WTC11 (cell line): ENCODE measurements at regions not wholly inside any gene's neighbourhood (a gene's known extent, or its start where the extent isn't known, plus 50 kb on each side); places are given as distances from the start of the nearest gene placed in this dataset.
A peak's percentile ranks its signal among the peaks of the same experiment; 100 is the strongest.

ENCODE experiments used
- ATAC-seq: fragments of 200-7000 bp; cut with Tn5 transposase; 2 replicates; pipeline ENCODE4 v1.10.0; 2021; ENCODE audit warnings: mild to moderate bottlenecking, moderate library complexity
- CTCF ChIA-PET: fragments of 300-600 bp; sonication (Branson Sonifier 250); formaldehyde crosslinking; loops from one replicate; lab custom pipeline; 2021; ENCODE audit warnings: antibody characterized with exemption; lab: Charles Lee
- POLR2A ChIA-PET: fragments of 350-600 bp; sonication (Branson Sonifier 250); formaldehyde crosslinking; loops from one replicate; lab custom pipeline; 2021; ENCODE audit warnings: antibody characterized with exemption; lab: Charles Lee
- DNase-seq: peaks from one replicate; pipeline ENCODE4 v3.0.0; 2021; ENCODE audit warnings: low spot score
- H3K27ac Mint-ChIP-seq: 2 replicates; pipeline ENCODE4 v1.8.0; 2021; ENCODE audit warnings: mixed read lengths
- H3K27me3 Mint-ChIP-seq: 2 replicates; pipeline ENCODE4 v1.8.0; 2021; ENCODE audit warnings: low read depth, mild to moderate bottlenecking, moderate library complexity, mixed read lengths
- H3K36me3 Mint-ChIP-seq: 2 replicates; pipeline ENCODE4 v1.8.0; 2021; ENCODE audit warnings: mixed read lengths
- H3K4me1 Mint-ChIP-seq: 2 replicates; pipeline ENCODE4 v1.8.0; 2022; ENCODE audit warnings: mixed read lengths
- H3K4me3 Mint-ChIP-seq: 2 replicates; pipeline ENCODE4 v1.8.0; 2021; ENCODE audit warnings: mild to moderate bottlenecking, moderate library complexity, mixed read lengths
- H3K9me3 Mint-ChIP-seq: 2 replicates; pipeline ENCODE4 v1.8.0; 2021; ENCODE audit warnings: mixed read lengths
- CREB1 ChIP-seq: sonication (generic); formaldehyde crosslinking; IDR thresholded peaks from 2 replicates; pipeline ENCODE4 v1.8.0; 2023; ENCODE audit warnings: mild to moderate bottlenecking, missing genetic modification reagents
- EMX1 ChIP-seq: fragments of 250-450 bp; sonication (Bioruptor Pico); IDR thresholded peaks from 2 replicates; pipeline ENCODE4 v1.8.0; 2021; ENCODE audit warnings: mild to moderate bottlenecking
- FOXK1 ChIP-seq: sonication (generic); formaldehyde crosslinking; IDR thresholded peaks from 2 replicates; pipeline ENCODE4 v1.8.0; 2022; ENCODE audit warnings: mild to moderate bottlenecking, moderate library complexity, missing genetic modification reagents
- FOXP1 ChIP-seq: sonication (generic); formaldehyde crosslinking; IDR thresholded peaks from 2 replicates; pipeline ENCODE4 v1.8.0; 2022; ENCODE audit warnings: missing genetic modification reagents, mild to moderate bottlenecking, moderate library complexity, borderline replicate concordance
- GRHL2 ChIP-seq: fragments of 250-450 bp; sonication (Bioruptor Pico); IDR thresholded peaks from 2 replicates; pipeline ENCODE4 v1.8.0; 2022; ENCODE audit warnings: mild to moderate bottlenecking, moderate library complexity; ENCODE audit not compliant: insufficient replicate concordance, severe bottlenecking
- GTF2I ChIP-seq: fragments of 250-450 bp; sonication (Bioruptor Pico); conservative IDR thresholded peaks from 2 replicates; pipeline ENCODE4 v1.4.0; 2021; ENCODE audit warnings: mild to moderate bottlenecking
- NFATC4 ChIP-seq: fragments of 250-450 bp; sonication (Bioruptor Pico); IDR thresholded peaks from 2 replicates; pipeline ENCODE4 v1.9.0; 2021; ENCODE audit warnings: mild to moderate bottlenecking
- NFE2L1 ChIP-seq: sonication (generic); formaldehyde crosslinking; IDR thresholded peaks from 2 replicates; pipeline ENCODE4 v1.8.1; 2023; ENCODE audit warnings: missing genetic modification reagents
- NR2C2 ChIP-seq: sonication (generic); formaldehyde crosslinking; IDR thresholded peaks from 2 replicates; pipeline ENCODE4 v1.8.0; 2022; ENCODE audit warnings: mild to moderate bottlenecking, missing genetic modification reagents
- NR3C1 ChIP-seq: sonication (generic); formaldehyde crosslinking; conservative IDR thresholded peaks from 2 replicates; pipeline ENCODE4 v1.8.1; 2023; ENCODE audit warnings: low read depth, mild to moderate bottlenecking, missing genetic modification reagents
- RELA ChIP-seq: sonication (generic); formaldehyde crosslinking; IDR thresholded peaks from 2 replicates; pipeline ENCODE4 v1.8.1; 2022; ENCODE audit warnings: missing genetic modification reagents, mild to moderate bottlenecking, borderline replicate concordance
- SOX15 ChIP-seq: fragments of 250-450 bp; sonication (Bioruptor Pico); IDR thresholded peaks from 2 replicates; pipeline ENCODE4 v1.9.0; 2021; ENCODE audit warnings: mild to moderate bottlenecking
- TEAD1 ChIP-seq: sonication (generic); formaldehyde crosslinking; IDR thresholded peaks from 2 replicates; pipeline ENCODE4 v1.8.0; 2022; ENCODE audit warnings: mild to moderate bottlenecking, missing genetic modification reagents
- ZNF138 ChIP-seq: sonication (generic); formaldehyde crosslinking; conservative IDR thresholded peaks from 2 replicates; pipeline ENCODE4 v1.8.1; 2022; ENCODE audit warnings: mild to moderate bottlenecking, moderate library complexity, missing genetic modification reagents
- ZNF281 ChIP-seq: sonication (generic); formaldehyde crosslinking; IDR thresholded peaks from 2 replicates; pipeline ENCODE4 v1.8.0; 2023; ENCODE audit warnings: mild to moderate bottlenecking, missing genetic modification reagents
- ZNF317 ChIP-seq: sonication (generic); formaldehyde crosslinking; IDR thresholded peaks from 2 replicates; pipeline ENCODE4 v1.8.1; 2023; ENCODE audit warnings: low read depth, mild to moderate bottlenecking, moderate library complexity, missing genetic modification reagents, borderline replicate concordance
- ZSCAN18 ChIP-seq: fragments of 250-450 bp; sonication (Bioruptor Pico); IDR thresholded peaks from 2 replicates; pipeline ENCODE4 v2.1.2; 2022; ENCODE audit warnings: mild to moderate bottlenecking, moderate library complexity
- TF ChIP-seq, protein P1 (sequence below): sonication (generic); formaldehyde crosslinking; IDR thresholded peaks from 2 replicates; pipeline ENCODE4 v1.8.0; 2022; ENCODE audit warnings: mild to moderate bottlenecking, missing genetic modification reagents
- TF ChIP-seq, protein P2 (sequence below): sonication (generic); formaldehyde crosslinking; conservative IDR thresholded peaks from 2 replicates; pipeline ENCODE4 v1.8.1; 2023; ENCODE audit warnings: mild to moderate bottlenecking, low read depth, missing genetic modification reagents, moderate library complexity
- TF ChIP-seq, protein P3 (sequence below): fragments of 250-450 bp; sonication (Bioruptor Pico); IDR thresholded peaks from 2 replicates; pipeline ENCODE4 v1.9.0; 2021; ENCODE audit warnings: moderate library complexity, mild to moderate bottlenecking, inconsistent platforms, borderline replicate concordance
- TF ChIP-seq, protein P4 (sequence below): fragments of 250-450 bp; sonication (Bioruptor Pico); IDR thresholded peaks from 2 replicates; pipeline ENCODE4 v1.9.0; 2021; ENCODE audit warnings: mild to moderate bottlenecking

DNA sequence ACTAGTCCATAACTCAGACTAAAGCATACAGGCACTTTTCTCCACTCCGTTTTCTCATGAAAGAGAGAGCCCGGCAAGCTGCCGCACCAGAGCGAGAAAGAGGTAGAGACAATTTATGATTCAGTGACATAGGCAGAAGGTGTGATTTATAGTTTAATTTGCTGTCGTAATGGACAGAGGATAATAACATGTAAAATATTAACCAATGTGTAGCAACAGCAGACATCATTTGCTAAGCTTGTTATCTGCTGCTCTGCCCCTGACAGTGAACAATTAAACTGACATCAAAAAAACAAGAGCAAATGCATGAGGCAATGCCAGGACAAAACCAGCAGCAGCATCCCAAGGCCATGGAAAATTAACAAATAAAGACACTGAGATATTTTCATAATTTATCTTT is 214.0 kb downstream of the ATG4C start:
- TF ChIP-seq, protein P1, sequence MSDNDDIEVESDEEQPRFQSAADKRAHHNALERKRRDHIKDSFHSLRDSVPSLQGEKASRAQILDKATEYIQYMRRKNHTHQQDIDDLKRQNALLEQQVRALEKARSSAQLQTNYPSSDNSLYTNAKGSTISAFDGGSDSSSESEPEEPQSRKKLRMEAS (CRISPR knock-in tag), result no peak
- TF ChIP-seq FOXK1 (CRISPR knock-in tag) (no peak), NFE2L1 (CRISPR knock-in tag) (no peak), TEAD1 (CRISPR knock-in tag) (no peak), SOX15 (CRISPR knock-in tag) (no peak), ZNF281 (CRISPR knock-in tag) (no peak), FOXP1 (no peak), ZSCAN18 (CRISPR knock-in tag) (no peak), ZNF138 (CRISPR knock-in tag) (no peak), NR3C1 (CRISPR knock-in tag) (no peak), ZNF317 (CRISPR knock-in tag) (no peak)
- TF ChIP-seq, protein P2, sequence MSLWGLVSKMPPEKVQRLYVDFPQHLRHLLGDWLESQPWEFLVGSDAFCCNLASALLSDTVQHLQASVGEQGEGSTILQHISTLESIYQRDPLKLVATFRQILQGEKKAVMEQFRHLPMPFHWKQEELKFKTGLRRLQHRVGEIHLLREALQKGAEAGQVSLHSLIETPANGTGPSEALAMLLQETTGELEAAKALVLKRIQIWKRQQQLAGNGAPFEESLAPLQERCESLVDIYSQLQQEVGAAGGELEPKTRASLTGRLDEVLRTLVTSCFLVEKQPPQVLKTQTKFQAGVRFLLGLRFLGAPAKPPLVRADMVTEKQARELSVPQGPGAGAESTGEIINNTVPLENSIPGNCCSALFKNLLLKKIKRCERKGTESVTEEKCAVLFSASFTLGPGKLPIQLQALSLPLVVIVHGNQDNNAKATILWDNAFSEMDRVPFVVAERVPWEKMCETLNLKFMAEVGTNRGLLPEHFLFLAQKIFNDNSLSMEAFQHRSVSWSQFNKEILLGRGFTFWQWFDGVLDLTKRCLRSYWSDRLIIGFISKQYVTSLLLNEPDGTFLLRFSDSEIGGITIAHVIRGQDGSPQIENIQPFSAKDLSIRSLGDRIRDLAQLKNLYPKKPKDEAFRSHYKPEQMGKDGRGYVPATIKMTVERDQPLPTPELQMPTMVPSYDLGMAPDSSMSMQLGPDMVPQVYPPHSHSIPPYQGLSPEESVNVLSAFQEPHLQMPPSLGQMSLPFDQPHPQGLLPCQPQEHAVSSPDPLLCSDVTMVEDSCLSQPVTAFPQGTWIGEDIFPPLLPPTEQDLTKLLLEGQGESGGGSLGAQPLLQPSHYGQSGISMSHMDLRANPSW (CRISPR knock-in tag), result no peak
- ATAC-seq (no peak), DNase-seq (no peak)
- Mint-ChIP-seq H3K9me3 (no peaks in the 10 kb centered on the region), H3K27ac (0 out of 2 replicates have a peak overlapping the region, but pooled peaks have one; percentile 1), H3K36me3 (no peaks in the 10 kb centered on the region), H3K27me3 (no peaks in the 10 kb centered on the region), H3K4me1 (peaks cover 28% of the 10 kb centered on the region), H3K4me3 (no peak overlapping the region)
- ChIA-PET CTCF (interaction anchor here (0.8 to 1.7 kb wide), 3 partner anchors 34 to 91 kb away, joined by 3 to 6 read pairs (median 4); no protein-coding TSS in a partner anchor), POLR2A (interaction anchor here (0.5 to 1.1 kb wide), 2 partner anchors 135 to 156 kb away, joined by 3 read pairs; no protein-coding TSS in a partner anchor)

GRCh38 chr1:62998845-62999649 is 215.1 kb downstream of the ATG4C start:
- DNase-seq, result no peak
- no peak for ATAC-seq
- H3K36me3 Mint-ChIP-seq, result no peaks in the 10 kb centered on the region
- H3K4me1 Mint-ChIP-seq, result peaks cover 28% of the 10 kb centered on the region
- H3K9me3 Mint-ChIP-seq, result no peaks in the 10 kb centered on the region
- POLR2A ChIA-PET, result no interaction called here
- H3K27ac Mint-ChIP-seq, result no peak overlapping the region
- no peak overlapping the region for H3K4me3 Mint-ChIP-seq
- CTCF ChIA-PET, result interaction anchor here (0.7 to 1.7 kb wide), 4 partner anchors 36 to 92 kb away, joined by 3 to 6 read pairs (median 4); no protein-coding TSS in a partner anchor
- TF ChIP-seq EMX1 (no peak), NR2C2 (CRISPR knock-in tag) (no peak), RELA (CRISPR knock-in tag) (no peak), SOX15 (CRISPR knock-in tag) (no peak), ZSCAN18 (CRISPR knock-in tag) (no peak), NFATC4 (CRISPR knock-in tag) (no peak), CREB1 (CRISPR knock-in tag) (no peak), GTF2I (CRISPR knock-in tag) (no peak), GRHL2 (CRISPR knock-in tag) (no peak)
- TF ChIP-seq, protein P3, sequence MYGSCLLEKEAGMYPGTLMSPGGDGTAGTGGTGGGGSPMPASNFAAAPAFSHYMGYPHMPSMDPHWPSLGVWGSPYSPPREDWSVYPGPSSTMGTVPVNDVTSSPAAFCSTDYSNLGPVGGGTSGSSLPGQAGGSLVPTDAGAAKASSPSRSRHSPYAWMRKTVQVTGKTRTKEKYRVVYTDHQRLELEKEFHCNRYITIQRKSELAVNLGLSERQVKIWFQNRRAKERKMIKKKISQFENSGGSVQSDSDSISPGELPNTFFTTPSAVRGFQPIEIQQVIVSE, result no peak
- TF ChIP-seq, protein P4, sequence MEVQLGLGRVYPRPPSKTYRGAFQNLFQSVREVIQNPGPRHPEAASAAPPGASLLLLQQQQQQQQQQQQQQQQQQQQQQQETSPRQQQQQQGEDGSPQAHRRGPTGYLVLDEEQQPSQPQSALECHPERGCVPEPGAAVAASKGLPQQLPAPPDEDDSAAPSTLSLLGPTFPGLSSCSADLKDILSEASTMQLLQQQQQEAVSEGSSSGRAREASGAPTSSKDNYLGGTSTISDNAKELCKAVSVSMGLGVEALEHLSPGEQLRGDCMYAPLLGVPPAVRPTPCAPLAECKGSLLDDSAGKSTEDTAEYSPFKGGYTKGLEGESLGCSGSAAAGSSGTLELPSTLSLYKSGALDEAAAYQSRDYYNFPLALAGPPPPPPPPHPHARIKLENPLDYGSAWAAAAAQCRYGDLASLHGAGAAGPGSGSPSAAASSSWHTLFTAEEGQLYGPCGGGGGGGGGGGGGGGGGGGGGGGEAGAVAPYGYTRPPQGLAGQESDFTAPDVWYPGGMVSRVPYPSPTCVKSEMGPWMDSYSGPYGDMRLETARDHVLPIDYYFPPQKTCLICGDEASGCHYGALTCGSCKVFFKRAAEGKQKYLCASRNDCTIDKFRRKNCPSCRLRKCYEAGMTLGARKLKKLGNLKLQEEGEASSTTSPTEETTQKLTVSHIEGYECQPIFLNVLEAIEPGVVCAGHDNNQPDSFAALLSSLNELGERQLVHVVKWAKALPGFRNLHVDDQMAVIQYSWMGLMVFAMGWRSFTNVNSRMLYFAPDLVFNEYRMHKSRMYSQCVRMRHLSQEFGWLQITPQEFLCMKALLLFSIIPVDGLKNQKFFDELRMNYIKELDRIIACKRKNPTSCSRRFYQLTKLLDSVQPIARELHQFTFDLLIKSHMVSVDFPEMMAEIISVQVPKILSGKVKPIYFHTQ (CRISPR knock-in tag), result no peak
- H3K27me3 Mint-ChIP-seq, result no peaks in the 10 kb centered on the region
